GM21619 (cell line): ENCODE measurements at regions not wholly inside any gene's neighbourhood (a gene's known extent, or its start where the extent isn't known, plus 50 kb on each side); places are given as distances from the start of the nearest gene placed in this dataset.
"Not testable (repeated sequence)": the region's sequence is repeated elsewhere in the genome, so short reads cannot be mapped to it uniquely, and the experiment has no call there.

Experiments
- ATAC-seq: cut with Tn5 transposase; IDR thresholded peaks from one replicate; pipeline ENCODE4 v1.9.1; 2021; ENCODE audit not compliant: unreplicated experiment

DNA sequence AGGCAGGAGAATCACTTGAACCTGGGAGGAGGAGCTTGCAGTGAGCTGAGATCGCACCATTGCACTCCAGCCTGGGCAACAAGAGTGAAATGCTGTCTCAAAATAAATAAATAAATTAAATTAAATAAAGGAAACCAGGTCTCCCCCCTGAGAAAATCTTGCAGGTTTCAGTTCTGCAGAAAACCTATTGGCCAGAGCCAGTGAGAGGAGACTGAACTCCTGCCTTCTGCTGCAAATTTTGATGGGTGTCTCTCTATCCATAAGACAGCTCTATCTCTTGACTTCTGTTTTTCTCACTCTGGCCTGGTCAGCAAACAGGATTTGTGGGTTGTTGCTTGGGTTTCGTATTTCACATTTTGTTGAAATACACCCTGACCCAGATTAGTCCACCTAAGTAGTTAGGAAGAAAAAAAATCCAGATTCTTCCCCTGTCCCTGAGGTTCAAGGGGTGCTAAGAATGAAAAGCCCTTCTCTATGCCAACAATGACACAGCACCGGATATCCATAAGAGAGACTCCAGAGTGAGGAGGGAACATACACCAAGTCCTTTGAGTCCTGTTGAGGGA lies 86.7 kb upstream of the MAP4K4 start:
- ATAC-seq = no peak

DNA sequence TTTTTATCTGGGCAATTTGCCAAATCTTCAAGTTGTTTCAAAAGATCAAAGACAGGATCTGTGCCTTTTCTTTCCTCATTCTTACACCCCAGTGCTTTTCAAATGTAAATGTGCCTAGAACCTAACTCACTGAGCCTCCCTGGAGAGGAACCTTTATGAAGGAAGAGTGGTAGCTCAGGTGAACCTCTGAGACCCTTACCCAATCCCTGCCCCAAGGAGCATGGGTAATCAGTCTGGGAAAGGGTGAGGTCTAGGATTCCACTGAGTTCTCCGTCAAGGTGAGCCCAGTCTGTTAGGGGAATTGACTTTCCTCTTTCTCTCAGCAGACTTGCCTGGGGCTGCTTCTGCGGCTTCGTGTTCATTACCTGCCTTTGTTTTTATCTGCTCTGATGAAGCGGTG lies 88.1 kb upstream of the MAP4K4 start:
- ATAC-seq = no peak

DNA sequence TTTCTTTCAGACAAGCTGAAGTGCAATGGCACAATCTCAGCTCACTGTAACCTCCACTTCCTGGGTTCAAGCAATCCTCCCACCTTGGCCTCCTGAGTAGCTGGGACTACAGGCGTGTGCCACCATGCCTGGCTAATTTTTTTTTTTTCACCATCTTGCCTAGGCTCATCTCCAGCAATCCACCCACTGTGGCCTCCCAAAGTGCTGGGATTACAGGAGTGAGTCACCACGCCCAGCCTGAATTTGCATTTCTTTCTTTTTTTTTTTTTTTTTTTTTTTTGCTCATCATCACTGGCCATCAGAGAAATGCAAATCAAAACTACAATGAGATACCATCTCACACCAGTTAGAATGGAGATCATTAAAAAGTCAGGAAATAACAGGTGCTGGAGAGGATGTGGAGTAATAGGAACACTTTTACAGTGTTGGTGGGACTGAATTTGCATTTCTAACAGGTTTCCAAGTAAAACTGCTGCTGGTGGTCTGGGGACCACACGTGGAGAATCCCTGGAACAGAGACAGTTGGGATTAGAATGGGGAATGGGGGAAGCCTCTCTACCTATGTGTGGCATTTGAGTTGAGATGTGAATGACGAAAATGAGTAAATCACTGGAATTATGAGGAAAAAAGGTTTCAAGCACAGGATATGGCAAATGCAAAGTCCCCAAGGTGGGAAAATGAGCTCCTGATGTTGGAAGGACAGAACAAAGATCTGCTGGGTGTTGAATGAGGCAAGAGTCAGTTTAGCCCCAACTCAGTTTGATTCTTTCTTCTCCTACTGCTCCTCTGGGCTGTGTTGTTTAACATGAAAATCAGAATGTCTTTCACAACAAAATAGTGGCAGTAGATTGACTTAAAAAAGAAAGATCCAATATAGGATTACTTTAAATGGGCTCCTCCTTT lies 88.8 kb upstream of the MAP4K4 start:
- ATAC-seq = no peak

DNA sequence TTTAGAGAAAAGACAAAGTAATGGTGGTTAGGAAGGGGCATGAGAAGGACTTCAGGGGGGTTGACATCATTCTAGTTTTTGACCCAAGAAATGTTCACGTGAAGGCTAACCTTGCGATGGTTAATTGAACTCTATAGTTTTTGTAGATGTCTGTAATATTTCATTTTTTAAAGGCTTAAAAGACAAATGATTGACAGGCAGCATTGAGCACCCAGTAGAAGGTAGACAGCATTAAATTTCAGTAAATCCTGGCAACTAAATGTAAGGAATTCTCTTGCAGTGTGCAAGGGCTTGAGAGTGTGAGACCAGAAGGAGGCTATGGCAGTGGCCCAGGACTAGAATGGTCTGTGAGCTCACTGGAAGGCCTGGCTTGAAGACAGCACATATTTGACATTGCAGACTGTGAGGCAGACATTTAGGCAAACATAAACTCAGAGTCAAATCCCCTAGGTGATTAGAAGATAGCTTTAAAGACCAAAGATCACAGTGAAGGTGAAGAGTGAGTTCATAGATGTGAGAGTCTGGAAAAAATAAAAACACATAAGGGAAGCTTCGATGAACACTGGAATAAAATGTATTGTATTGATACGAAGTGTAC lies 100.1 kb upstream of the MAP4K4 start:
- ATAC-seq = no peak

DNA sequence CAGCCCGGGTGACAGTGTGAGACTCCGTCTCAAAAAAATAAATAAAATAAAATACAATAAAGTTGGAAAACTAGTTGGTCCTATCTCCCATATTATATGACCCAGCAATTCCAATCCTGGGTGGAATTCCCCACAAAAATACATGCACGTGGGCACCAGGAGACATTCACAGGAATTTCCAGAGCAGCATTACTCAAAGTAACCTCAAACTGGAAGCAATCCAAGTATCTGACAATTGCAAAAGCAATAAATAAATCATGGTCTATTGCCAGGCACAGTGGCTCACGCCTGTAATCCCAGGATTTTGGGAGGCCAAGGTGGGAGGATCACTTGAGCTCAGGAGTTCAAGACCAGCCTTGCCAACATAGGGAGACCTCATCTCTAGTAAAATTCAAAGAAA lies 101.2 kb upstream of the MAP4K4 start:
- ATAC-seq = no peak

DNA sequence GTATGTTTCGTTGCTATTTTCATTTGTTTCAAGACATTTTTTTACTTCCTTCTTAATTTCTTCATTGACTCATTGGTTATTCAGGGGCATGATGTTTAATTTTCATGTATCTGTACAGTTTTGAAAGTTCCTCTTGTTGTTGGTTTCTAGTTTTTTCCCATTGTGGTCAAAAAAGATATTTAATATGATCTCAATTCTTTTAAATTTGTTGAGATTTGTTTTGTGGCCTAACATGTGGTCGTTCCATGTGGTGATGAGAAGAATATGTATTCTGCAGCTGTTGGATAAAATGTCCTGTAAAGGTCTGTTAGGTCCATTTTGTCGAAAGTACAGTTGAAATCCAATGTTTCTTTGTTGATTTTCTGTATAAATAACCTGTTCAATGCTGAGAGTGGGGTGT lies 110.3 kb upstream of the MAP4K4 start:
- no peak for ATAC-seq

DNA sequence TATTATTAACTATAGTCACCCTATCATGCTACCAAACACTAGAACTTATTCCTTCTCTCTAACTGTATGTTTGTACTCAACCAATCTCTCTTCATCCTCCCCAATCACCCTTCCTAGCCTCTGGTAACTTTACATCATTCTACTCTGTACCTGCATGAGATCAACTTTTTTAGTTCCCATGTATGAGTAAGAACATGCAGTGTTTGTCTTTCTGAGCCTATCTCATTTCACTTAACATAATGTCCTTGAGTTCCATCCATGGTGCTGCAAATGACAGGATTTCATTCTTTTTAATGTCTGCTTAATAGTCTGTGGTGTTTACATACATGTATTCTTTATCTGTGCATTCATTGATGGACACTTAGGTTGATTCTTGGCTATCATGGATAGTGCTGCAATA lies 108.9 kb upstream of the RFX8 start:
- ATAC-seq = no peak

DNA sequence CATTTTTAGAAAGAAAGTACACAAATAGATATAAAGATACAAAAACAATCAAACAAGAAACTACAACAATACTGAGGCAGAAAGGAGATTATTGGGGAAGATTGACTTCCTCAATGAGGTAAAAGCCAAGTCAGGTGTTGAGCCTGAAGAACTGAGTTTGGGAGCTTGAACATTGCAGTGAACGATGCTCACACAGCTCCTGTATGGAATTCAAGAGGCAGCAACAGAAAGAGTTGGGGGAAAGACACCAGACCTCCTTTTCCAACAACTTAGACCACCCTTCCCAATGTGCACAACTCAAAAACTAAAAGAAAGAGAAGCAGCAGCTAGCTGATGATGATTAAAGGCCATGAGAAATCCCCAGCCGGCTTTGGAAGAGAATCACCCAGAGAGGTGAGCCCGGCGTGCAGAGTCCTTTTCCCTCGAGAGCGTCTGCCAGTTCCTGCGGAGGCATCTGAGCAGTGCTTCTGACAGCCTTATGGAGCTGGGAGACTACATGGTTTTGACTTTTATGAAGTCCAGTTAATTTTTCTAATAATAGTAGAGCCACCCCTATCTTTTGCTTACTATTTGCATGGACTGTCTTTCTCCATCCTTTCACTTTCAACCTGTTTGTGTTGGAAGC lies 106.9 kb upstream of the RFX8 start:
- ATAC-seq = no peak

DNA sequence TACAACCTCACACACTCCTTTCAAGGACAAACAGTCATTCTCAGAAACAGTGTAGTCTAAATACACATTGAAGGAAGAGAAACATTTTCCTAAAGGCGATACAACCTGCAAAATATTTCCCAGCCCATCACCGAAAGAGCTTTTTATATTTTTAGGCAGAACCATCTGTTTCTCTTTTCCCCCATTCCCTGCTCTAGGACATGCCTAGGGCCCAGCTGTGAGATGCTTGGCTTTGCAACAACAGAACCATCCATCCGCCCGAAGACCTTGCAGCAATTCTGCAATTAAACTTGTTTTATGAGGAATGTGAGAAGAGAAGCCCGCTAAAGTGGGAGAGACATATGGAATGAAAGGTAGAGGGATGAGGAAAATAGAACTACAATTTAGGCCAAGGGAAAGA lies 105.6 kb upstream of the RFX8 start:
- ATAC-seq = no peak

DNA sequence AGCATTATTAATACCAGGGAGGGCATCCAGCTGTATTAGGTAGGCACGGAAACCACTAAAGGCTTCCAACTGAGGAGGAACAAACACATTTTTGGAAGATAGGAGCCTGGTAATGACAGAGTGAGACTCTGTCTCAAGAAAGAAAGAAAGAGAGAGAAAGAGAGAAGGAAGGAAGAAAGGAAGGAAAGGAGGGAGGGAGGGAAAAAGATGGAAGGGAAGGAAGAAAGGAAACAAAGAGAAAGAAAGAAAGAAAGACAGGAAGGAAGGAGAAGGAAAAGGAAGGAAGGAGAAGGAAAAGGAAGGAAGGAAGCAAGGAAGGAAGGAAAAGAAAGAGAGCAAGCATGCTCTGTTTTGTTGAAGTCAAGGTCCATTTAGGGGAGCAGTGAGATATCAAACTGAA lies 103.8 kb upstream of the RFX8 start:
- ATAC-seq = no peak

DNA sequence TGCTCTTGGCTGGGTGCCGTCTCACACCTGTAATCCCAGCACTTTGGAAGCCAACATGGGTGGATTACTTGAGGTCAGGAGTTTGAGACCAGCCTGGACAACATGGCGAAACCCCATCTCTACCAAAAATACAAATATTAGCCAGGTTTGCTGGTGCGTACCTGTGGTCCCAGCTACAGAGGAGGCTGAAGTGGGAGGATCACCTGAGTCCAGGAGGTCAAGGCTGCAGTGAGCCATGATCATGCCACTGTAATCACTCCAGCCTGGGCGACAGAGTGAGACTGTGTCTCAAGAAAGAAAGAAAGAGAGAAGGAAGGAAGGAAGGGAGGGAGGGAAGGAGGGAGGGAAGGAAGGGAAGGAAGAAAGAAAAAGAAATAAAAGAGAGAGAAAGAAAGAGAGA lies 103.2 kb upstream of the RFX8 start:
- not testable (repeated sequence) for ATAC-seq

DNA sequence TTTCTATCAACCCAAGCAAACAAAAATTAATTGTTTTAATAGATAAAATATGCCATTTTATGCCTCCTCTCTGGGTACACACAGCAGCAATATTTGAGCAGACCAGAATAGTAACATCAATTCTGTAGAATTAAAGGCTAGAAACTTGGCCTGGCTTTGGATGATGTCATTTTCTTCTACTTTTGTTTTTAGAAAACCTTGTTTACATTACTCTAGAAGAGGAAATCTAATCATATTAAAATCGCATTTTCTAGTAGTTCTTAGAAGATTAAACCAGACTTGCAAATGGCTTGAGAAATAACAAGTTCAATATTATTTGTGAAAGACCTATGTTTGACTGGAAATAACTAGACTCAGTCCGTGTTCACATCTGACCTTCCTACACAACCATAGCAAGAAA lies 102.3 kb upstream of the RFX8 start:
- ATAC-seq = no peak

DNA sequence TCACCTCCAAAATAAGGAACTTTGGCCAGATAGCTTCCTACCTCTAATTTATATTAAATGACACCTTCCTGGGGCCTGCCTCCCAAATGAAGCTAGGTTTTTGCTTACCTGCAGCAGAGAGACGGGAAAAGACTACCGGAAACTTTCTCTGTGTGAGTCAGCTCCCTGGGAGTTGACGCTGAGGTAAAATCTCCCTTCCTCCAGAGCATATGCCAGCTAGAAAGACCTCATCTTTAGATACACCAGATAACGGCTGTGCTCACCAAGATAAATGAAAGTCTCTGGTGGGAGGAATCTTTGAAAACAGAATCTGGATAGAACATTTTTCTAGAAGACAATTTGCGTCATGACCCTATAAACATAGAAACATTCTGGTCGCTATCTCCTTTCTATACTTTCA lies 99.7 kb upstream of the RFX8 start:
- ATAC-seq = no peak

DNA sequence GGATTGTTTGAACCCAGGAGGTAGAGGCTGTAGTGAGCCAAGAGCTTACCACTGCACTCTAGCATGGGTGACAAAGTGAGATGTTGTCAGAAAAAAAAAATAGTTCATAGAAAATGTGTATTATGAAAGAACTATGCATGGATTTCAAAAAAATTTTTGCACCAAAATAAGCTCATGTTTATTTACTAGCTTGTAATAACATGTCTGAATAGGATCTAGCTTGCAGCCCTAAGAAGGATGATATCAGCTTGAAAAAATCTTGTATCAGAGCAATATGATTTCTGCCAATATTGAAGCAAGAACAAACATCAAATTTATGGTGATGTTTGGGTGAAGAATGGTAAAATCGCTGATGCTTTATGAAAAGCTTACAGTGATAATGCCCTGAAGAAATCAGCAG lies 97.0 kb upstream of the RFX8 start:
- no peak for ATAC-seq

DNA sequence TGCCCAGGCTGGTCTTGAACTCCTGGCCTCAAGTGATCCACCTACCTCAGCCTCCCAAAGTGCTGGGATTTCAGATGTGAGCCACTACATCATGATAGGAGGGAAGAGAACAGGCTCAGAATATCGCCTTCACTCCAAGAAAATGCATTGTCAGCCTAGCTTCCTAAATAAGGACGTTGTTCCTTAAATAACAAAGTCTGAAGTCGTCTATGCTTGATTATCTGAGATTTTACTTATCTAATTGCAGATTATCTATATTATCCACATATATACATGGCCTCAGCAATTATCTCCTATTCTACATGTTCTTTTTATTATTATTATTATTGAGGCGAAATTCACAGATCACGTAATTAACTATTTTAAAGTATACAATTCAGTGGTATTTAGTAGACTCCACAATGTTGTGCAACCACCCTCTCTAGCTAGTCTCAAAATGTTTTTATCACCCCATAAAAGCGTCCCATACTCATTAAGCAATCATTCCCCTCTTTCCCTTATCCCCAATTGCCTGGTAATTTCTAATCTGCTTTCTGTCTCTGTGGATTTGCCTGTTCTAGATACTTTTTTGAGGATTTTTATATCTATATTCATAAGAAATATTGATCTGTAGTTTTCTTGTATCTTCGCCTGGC lies 95.1 kb upstream of the RFX8 start:
- no peak for ATAC-seq

DNA sequence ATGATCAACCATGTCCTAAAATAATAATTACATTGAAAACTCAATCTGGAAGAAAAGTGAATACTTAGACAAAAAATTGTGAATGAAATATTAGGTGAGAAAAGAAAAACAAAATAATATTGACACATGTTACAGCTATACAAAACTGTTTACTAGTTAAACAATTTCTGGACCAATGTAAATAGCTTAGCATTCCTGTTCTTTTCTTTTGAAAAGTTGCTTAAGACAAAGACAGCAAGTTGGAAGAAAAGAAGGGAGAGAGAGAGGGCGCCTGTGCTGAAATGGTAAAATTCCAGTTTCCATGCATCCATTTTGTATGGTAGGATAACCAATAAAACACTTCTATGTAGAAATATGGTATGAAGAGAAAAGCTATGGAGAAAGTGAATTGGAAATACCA lies 94.1 kb upstream of the RFX8 start:
- no peak for ATAC-seq

DNA sequence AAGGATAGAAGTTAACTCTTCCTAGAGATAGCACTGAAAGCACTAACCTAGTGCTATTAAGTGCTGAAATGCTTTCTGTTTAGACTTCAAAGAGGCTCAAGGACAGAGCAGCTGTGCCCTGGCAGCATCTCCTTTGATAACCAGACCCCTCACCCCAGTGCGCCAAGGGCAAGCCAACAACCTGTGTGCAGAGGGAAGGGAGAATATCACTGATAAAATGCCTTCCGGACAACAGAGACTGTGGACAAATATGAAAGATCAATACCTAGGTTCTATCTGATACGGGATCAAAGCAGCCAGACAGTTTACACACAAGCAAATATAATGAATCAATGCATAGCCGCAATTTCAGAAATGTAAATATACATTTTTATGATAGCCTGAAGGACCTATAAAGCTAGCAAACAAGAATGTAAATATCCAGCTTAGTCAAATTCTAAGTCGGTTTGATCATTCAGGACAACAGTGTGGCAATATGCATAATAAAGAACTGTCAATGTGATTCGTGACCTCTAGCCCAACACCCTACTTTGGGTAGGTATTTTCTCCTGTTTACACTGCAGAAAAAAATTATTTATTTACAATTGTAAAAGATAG lies 91.8 kb upstream of the RFX8 start:
- ATAC-seq = no peak

DNA sequence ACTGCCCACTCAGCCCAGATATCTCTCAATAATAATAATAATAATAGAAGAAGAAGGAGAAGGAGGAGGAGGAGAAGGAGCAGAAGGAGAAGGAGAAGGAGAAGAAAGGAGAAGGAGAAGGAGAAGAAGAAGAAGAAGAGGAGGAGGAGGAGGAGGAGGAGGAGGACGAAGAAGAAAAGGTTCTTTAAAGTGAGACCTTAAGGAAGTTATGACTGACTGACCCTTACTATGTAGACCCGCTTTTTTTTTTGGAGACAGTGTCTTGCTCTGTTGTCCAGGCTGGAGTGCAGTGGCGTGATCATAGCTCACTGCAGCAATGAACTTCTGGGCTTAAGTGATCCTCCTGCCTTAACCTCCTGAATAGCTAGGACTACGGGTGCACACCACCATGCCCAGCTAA lies 88.9 kb upstream of the RFX8 start:
- no peak for ATAC-seq

DNA sequence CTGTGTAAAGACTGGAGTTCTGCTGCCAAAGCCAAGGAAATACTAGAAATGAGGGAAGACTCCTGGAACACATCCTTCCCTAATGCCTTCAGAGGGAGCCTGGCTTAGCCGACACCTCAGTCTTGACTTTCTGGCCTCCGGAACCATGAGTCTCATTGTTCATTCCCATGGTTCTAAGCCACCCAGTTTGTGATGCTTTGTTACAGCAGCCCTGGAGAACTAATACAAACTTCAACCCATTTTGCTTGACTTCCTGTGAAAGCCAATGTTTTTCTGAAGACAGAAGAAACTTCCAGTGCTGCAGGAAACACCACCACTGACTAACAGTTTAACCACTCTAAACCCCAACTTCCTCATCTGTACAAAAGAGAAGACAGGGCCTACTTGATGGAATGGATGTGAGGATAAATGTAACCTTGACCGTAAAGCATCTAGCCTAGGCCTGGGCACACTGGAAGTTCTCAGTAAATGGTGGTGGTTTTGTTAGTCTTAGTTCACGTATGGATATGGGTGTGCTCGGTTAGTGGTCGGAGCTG lies 85.9 kb upstream of the RFX8 start:
- ATAC-seq = no peak

DNA sequence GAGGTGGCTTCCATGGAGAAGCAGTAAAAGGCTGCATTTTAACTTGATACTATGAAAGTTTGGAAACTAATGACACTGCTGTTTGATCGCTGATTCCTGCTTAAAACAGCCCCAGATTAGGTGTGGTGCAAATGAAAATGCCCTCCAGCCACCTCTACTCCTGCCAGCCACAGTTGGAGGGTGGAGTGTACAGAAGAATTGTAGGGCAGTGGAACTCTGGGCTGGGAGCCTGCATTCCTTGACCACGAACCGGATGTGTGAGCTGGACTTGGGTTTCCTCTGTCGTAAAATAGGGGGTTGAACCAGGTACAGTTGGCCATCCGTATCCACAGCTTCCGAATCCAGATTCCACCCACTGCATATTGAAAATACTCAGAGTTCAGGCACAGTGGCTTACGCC lies 84.6 kb upstream of the RFX8 start:
- no peak for ATAC-seq
